Stimulated activated CD8-positive, alpha-beta memory T cell treated with anti-CD3 and anti-CD28 coated beads, Interleukin-4, amount 100 ng/mL, for 24 hours (primary cell): ENCODE measurements at regions not wholly inside any gene's neighbourhood (a gene's known extent, or its start where the extent isn't known, plus 50 kb on each side); places are given as distances from the start of the nearest gene placed in this dataset.

Experiments
- DNase-seq: peaks from one replicate; pipeline ENCODE4 v3.0.0-alpha.2; 2020; ENCODE audit warnings: low read depth

- DNase-seq, result no peak
These were observed 193.3 kb downstream of the CD47 start for GRCh38 chr3:107897471-107898061.

DNA sequence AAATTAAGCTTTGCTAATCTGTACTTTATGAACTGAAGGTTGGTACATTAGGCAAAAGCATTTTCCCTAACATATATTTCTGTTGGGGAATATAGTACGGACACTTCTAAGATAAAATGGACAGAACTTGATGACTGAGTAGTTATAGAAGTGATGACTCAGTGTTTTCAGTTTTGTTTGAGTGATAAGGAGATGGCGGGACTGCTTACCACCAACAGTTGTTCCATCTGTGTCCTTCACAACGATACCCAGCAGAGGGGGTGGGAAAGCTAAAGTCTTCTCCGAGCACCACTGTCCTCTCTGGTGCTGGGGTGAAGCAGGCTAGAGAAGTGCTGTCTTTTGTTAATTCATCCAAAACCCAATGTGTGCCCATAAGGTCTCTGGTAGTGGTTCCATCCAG, 195.8 kb downstream of the CD47 start:
- no peak for DNase-seq

DNA sequence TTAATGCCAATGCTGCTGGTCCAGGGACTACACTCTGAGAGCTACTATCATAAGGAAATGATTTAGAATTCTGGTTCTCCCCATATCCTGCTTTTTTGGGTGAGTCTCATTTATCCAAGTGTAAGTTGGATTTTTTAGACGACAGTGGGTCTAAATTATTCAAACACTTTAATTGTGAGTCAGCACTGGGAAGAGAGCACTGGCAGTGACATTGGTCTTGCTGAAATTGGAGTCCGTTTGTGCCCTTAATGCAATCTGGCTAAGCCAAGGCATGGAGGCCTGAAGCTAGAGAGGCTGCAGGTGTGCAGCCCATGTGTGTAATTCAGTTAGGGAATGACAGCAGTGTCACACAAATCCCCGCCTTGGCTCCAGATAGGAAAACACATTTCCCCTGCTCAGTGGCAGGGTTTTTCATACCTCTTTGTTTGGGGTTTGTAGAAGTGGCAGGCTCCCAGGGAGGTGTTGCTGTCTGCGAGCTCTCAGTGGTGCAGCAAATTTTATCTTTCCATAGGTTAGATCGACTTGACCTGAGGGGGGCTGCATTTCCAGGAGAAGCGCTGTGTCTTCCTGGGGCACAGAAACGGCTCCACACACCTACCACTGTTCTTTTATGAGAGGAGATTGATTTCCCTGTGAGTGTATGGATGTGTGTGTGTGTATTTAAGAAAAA, 197.7 kb downstream of the CD47 start:
- no peak for DNase-seq

DNA sequence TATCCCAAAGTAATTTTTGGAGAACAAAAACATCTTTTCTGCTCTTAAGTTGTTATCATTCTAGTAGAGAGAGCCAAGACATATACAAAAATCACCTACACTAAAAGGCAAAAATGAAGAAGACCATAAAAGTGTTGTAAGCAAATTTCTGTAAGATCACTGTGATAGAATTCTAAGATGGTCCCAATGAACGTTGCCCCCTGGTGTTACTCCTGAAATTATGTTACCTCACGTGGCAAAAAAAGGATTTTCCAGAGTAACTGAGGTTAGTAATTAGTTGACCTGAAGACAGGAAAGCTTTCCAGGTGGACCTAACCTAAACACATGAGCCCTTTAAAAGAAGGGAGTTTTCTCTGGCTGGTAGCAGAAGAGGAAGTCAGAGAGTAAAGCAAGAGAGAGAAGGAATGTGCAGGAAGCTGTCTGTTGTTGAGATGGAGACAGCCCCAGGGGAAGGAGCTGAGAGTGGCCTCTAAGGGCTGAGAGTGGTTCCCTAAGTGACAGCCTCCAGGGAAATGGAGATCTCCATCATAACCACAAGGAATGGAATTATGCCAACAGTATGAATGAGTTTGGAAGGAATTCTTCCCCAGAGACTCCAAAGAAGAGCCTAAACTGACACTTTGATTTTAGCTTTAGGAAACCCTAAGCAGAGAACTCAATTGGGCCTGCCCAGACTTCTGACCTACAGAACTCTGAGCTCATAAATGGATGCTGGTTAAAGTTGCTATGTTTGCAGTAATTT, 205.9 kb downstream of the CD47 start:
- no peak for DNase-seq

- DNase-seq, result no peak
These were observed 206.8 kb downstream of the CD47 start for GRCh38 chr3:107884028-107884427.

- DNase-seq, result no peak
These were observed 207.9 kb downstream of the CD47 start for GRCh38 chr3:107882881-107883280.

DNA sequence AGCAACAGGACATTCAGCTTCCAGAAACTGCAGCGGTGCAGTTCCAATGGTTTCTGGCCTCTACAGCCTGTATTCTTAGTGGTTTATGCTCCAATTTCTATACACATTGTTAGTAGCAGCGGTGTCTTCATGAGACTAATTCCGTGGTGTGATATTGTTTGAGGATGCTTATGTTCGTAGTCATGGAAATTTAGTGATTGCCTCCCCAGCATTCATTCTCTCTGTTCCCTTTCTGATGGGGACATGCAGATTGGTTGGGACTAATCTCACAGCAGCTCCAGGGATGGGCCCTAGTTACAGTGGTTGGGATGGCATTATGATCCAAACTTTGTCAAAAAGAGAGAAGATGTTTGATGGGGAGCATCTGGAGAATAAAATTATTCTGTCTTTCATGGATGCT, 208.6 kb downstream of the CD47 start:
- no peak for DNase-seq

GRCh38 chr3:107881509-107881908, 209.3 kb downstream of the CD47 start:
- no peak for DNase-seq

GRCh38 chr3:107880702-107881101, 210.1 kb downstream of the CD47 start:
- no peak for DNase-seq

DNA sequence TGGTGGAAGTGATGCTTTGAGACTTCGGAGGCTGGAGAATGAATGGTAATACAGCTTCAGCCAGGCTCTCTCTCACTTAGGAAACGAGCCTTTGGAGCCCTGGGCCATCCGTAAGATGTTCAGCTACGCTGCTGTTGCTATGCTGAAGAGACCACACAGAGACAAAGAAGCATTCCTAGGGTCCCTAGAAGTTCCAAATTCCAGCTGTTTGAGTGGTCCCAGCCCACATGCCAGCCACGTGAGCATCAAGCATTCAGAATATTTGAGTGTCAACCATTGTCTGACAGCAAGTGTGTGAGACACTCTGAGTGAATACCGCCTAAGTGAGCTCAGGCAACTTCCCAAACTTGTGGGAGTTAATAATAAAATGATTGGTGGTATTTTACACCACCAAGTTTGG, 212.9 kb downstream of the CD47 start:
- DNase-seq, result no peak

GRCh38 chr3:107870943-107871638, 219.7 kb downstream of the CD47 start:
- DNase-seq, result no peak

GRCh38 chr3:107870096-107870495, 220.7 kb downstream of the CD47 start:
- no peak for DNase-seq

- no peak for DNase-seq
These were observed 222.4 kb downstream of the CD47 start for GRCh38 chr3:107868449-107868848.

DNA sequence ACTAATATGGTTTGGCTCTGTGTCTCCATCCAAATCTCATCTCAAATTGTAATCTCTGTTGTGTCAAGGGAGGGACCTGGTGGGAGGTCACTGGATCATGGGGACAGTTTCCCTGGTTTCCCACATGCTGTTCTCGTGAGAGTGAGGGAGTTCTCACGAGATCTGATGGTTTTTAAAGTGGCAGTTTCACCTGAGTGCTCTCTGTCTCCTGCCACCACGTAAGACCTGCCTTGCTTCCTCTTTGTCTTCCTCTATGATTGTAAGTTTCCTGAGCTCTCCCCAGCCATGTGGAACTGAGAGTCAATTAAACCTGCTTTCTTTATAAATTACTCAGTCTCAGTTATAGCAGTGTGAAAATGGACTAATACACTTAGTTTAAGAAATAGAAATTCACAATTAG, 228.9 kb downstream of the CD47 start:
- no peak for DNase-seq

- DNase-seq, result no peak
These were observed 229.4 kb downstream of the CD47 start for GRCh38 chr3:107861422-107861821.
